PC-9 (cell line): ENCODE measurements at regions not wholly inside any gene's neighbourhood (a gene's known extent, or its start where the extent isn't known, plus 50 kb on each side); places are given as distances from the start of the nearest gene placed in this dataset.

Experiments
- CTCF ChIP-seq: fragments of 200-600 bp; sonication (generic); conservative IDR thresholded peaks from 2 replicates; pipeline ENCODE4 v1.6.1; 2017; ENCODE audit warnings: mixed run types, antibody characterized with exemption, mild to moderate bottlenecking, moderate library complexity
- EZH2 ChIP-seq: fragments of 200-600 bp; sonication (generic); IDR thresholded peaks from 2 replicates; pipeline ENCODE4 v1.8.0; 2017; ENCODE audit warnings: antibody characterized with exemption, low read depth

GRCh38 chr6:166105341-166106075 lies 62.1 kb downstream of the TBXT start:
- TF ChIP-seq CTCF (no peak), EZH2 (no peak)
